ENCODE measurements at regions not wholly inside any gene's neighbourhood (a gene's known extent, or its start where the extent isn't known, plus 50 kb on each side); places are given as distances from the start of the nearest gene placed in this dataset.

DNA sequence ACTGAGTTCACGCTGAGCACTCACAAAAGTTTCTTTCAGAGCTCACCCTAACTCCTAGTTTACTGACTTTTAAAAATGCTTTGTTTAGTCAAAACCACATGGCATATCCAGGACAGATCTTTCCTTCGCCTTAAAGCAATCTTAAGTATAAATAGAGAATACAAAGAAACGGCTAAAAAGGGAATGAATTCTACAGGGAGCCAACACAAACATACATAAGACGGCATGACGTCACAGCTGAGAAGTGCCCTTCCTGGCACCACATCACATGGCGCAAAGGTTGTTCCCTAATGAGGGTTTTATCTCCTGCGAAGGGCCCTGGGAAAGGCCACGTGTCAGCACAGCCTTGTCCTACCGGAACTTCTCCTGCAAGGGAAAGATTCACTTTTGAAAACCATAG is 141.3 kb downstream of the IRX1 start:
- DNase-seq = no peak

DNA sequence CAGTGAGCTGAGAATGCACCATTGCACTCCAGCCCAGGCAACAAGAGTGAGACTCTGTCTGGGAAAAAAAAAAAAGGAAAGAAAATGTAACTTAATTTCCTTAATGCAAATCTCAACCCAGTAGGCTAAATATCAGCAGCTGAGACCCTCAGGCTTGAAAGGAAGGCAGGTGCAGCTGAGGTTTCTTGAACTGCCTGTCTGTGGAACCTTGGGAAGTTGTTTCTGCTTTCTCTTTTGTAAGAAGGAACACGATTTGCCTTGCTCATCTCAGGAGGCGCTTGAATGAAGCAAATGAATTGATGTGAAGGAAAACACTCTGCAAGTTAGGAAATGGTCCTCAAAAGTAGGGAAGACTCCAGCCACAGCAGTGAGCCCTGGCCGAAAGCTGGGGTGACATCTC is 143.3 kb downstream of the IRX1 start:
- no peak for DNase-seq

DNA sequence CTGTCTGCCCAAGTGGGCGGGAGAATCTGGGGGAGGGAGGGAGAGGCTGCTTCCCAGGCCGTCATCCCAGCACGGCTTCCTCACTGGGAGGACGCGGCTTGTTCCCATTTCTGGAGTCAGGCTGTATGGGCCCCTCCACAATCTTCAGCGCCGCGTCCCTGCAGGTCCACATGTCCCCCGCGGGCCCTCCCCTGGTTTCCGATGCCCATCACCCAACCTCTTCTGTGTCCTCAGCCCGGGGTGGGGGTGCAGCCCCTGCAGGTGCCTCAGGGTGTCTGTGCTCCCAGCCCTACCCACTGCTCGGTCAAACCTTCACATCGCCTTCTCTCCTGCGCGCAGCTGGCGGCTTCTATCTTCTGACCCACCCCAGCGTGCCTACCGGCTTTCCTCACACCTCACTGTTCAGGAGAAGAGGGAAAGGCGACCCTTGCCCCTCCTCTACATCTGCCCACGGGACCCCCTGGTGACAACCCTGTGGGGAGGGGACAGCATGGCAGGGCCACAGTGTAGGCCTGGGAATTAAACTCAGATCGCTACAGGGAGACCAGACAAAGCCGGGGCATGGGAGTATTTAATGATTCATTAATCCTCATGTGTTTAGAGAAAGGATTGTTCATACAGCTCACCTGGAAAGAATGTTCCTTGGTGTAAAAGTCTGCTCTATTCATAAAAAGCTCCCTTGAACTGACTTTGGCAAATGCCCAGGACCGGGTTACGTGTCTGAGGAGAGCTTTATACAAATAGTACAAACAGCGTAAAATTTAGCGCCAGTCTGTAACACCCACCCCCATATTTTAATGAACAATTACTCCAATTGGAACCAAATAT is 145.1 kb downstream of the IRX1 start:
- DNase-seq = no peak

DNA sequence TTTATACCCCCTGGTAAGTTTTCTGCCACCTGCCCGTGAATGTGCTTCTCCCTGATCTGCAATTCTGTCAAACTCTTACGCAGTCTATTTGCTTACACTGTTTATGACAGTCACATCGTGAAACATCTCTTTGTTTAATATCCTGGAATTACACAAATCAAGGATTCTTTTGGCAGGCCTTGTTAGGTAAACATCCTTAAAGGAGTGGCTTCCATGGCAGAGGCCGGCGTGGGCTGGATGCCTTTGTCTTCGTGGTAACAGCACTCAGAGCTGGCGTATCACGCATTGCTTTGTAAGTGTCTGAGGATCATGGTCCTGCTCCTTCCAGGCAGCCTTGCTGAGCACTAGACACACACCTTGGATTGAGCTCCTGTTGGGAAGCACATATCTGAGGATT is 145.7 kb downstream of the IRX1 start:
- DNase-seq = no peak

DNA sequence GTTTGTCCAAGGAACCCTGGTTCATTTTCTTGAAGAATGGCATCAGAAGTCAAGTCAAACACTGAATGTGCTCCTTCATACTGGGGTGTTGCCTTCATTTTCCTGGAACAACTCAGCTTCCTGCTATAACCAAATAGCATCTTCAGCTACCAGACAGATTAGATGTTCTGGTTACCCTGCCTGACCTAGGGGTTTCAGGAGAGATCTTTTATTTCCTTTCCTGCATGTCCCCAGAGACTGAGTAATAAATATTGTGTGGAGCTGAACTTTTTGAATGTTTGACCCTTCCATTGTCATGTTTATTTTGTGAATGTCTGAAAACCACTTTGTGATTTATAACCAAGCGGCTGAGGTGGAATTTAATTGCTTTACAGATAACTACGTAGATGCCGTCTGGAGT is 147.1 kb downstream of the IRX1 start:
- DNase-seq = no peak

DNA sequence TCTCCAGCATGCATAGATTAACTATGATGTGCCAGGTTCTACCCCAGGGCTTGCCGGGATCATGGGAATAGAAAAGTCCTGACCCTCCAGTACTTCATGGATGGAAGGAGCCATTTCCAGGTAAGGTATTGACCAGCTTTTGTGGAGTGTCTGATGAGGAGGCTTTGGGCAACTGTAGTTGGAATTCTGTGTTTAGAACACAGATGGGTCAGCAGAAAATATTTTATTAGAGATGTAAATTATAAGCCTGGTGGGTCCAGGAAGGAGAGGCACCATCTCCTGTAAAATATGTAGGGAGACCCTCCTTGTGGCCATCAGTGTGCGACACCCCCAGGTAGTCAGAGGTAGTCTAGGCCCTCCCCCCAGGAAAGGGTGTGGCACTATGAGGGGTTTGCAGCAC is 156.2 kb downstream of the IRX1 start:
- DNase-seq = no peak

DNA sequence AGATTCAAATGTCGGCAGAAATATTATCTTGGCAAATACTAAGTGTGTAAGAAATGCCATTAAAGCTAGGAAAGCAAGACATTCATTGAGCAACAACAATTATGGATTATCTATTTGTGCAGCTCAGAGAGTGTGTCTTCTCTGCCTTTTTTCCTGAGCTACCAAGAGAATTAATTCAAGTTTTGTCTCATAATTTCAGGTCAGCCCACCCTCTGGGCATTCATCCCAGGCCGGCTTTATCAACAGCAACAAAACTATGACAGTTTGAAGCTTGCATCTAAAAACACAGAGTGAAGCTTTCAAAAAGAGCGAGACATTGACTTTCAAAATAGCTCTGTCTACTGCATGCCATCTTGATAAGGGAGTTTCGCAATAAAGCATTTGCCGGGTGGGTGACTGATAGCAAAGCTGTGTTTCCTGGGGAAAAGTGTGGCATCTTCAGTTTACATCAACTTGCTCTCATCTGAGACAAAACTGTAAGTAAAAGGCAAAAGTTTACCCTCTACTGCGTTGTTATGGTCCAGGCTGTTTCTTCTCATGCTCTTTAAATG is 182.4 kb downstream of the IRX1 start:
- DNase-seq = no peak

DNA sequence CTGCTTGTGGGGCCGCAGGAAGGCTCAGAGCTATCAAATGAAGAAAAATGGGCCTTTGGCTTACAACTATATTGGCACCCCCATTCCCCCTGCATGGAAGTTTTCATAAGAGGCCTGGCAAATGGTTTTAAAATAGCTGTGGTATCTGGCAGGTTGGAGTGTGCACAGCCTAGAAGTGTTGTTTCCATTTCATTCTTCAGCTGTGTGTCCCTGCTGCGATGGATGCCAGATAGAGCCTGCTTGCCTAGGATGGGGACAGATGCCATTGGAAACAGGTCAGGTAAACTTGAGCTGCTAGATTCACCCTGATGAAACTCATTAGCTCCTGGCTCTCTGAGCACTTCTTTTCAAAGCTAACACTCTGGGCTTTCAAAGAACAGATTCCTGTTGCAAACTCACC is 183.3 kb downstream of the IRX1 start:
- DNase-seq = no peak

DNA sequence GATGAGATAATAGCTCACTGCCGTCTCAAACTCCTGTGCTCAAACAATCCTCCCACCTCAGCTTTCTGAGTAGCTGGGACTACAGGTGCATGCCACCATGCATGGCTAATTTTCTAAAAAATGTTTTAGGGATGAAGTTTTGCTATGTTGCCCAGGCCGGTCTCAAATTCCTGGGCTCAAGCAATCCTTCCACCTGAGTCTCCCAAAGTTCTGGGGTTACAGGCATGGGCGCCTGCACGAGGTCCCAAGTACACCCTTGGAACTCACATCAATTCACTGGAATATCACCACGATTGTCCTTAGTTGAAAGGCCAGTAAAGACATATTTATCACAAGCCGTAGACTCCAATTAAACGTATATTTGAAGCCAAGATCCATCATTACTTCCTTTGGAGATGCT is 184.6 kb downstream of the IRX1 start:
- no peak for DNase-seq

DNA sequence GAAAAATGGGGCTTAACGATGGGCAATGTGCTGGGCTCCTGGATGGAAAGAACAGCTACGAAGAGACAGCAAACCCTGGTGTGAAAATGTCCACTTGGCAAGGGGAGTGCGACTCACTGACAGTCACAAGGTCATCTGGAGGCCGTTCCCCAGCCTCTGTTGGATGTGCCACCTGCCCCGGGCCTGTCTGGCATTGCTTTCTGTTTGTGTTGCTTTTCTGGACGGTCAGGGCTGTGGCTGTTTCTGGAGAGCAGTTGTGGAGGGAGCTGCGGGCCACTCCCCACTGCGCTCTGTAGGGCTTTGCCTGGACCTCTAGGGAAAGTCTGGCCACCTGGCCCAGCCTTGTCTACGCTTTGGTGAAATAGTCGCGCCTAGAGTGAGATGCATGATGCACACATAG is 185.3 kb downstream of the IRX1 start:
- DNase-seq = no peak

DNA sequence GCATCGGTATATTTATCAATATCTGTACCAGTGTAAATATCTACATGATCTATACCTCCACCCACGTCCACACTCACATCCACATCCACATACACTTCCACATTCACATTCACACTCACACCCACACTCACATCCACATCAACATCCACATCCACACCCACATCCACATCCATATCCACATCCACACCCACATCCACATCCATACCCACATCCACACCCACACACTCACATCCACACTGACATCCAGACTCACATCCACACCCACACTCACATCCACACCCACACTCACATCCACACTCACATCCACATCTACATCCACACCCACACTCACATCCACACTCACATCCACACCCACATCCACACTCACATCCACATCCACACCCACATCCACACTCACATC is 189.2 kb downstream of the IRX1 start:
- DNase-seq = no peak

DNA sequence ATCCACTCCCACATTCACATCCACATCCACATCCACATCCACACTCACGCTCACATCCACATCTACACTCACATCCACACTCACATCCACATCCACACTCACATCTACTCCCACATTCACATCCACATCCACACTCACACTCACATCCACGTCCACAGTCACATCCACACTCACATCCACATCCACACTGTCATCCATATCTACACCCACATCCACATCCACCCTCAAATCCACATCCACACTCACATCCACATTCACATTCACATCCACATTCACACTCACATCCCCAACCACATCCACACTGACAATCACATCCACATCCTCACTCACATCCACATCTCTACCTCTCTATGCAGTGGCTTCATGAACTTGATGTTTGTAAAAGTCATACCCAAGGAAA is 190.5 kb downstream of the IRX1 start:
- no peak for DNase-seq

DNA sequence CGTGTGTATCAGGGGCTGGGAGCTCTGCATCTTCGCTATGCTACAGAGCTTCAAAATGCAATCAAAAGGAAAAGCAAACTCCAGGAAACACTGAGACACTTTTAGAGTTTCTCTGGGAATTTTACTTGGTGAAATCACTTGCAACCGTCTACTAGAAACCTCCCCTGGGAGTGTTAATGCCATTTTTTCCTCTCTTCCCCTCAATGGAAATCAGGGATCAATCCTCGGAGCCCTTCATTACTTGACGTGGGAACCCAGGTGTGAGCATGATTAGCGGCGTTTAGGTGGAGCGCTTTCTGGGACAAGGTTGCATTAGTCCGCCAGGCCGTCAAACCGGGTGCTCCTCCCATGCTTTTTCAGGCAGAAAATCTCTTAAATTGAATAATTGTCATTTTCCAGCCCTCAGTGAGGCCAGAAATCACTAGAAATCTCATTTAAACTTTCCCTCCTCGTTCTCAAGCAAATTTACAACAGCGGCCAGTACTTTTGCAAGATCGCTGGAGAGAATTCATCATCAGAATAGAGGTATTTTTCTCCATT is 191.3 kb downstream of the IRX1 start:
- DNase-seq = peak; percentile 64

DNA sequence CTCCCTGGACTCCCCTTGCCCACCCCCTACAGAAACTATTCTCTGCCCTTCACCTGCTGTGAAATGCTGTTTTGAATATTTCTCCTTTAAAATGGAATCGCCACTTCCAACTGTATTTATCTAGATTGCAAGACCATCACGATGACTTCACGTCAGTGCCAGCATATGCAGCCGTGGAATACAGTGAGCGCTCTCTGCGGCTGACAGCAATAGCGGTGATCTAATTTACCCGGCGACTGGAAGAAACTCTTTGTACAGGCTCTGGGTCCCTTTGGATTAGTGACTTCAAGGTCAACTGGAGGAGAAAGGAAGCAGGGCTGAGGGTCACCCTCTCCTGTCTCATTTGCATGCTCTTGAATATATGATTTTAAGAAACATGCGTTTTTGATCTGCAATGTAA is 192.0 kb downstream of the IRX1 start:
- peak; percentile 80 for DNase-seq

DNA sequence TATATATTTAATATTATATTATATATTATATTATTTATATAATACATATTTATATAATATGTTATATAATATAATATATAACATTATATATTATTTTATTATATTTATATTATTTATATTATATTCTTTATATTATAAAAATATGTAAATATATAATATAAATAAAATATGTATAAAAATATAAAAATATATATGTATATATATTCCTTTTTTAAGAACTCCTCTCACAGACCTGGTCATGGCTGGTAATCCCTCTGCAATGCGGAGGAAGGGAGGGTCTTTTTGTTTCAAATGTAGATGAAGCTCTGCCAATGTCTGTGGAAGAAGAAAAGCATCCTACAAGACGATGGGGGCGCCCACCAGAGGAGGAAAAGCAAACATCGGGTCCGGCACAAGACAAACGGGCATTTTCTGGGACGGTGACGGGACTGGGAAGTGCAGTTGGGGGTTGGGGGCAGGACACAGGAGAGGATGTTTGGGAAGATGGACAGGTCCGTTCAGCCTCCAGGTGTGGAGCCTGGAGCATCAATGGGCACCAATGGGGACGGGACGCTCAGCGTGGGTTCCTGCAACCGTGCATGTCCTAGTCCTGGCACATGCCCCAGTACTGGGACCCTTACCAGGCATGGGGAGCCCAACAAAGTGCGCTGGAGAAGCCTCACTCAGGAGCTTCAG is 194.0 kb downstream of the IRX1 start:
- DNase-seq = no peak

DNA sequence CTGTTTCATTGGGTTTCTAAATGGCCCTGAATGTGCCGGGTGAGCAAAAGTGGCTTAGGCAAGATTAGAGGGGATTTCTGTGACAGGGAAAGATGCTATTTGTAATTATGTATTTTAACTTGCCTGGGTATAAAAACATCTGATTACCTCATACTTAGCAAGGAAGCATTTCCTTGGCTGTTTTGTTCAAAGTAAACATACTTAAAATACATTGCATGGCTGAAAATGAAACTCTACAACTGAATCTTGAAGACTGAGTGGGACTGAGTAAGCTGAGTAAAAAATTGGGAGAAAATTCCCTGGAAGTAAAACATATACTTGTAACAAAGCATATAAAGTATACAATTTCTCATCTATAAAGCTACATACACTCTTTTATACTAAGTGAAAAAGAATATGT is 197.5 kb downstream of the IRX1 start:
- no peak for DNase-seq

DNA sequence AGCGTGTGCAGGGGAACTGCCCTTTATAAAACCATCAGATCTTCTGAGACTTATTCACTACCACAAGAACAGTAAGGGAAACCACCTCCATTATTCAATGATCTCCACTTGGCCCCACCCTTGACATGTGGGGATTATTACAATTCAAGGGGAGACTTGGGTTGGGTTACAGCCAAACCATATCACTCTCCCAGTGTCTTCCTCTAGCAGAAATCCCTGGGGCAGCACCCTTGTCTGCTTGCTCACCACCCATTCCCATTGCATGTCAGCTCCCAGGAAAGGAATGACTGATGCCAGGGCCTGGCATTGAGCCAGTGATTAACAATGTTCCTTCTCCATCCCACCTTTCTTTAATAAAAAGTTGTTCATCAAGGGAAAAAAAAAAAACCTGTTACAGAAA is 199.0 kb downstream of the IRX1 start:
- DNase-seq = no peak

DNA sequence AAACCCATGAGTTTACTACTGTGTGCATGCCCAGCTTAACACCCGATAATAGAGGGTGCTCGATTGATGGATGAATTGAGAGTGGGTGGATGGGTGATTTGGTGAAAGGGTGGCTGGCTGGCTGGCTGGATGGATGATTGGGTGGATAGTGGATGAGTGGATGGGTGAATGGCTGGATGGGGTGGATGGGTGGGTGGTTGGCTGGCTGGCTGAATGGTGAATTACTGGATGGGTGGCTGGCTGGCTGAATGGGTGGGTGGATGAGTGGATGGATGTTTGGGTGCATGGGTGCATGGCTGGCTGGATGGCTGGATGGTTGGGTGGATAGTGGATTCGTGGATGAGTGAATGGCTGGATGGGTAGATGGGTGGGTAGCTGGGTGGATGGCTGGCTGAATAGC is 201.1 kb downstream of the IRX1 start:
- DNase-seq = no peak

DNA sequence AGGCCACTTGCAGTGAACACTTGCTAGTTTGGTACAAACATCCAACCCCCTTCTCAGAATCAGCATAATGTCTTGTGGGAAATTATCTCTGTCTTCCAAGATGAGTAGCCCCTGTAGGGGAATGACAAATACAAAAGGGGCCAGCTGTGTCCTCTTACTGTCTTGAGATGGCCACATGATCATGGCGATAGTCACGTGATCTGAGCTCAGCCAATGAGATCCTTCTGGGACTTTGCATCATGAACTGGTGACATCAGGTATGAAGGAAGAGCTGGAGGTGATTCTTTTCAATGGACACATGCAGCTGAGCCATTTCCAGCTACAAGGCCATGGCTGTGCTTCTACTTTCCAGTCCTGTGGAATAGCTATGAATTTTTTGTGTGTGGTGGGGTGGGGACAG is 206.3 kb downstream of the IRX1 start:
- DNase-seq = no peak

DNA sequence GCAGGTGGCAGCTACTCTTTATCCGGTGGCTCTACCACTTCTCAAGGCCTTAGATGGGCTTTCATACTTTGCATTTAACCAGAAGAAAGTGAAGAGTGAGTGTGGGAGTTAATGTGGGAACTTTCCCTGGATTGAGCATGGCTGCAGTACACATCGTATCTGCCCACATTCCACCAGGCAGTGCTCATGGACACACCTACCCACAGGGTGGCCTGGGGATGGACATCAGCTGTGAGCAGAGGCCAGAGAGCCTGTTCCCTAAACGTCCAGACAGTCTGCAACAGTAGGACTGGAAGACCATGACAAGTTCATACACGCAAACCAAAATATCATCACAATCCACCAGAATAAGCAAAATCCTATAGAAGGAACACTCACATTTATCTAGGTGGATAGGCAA is 213.8 kb downstream of the IRX1 start:
- no peak for DNase-seq

DNA sequence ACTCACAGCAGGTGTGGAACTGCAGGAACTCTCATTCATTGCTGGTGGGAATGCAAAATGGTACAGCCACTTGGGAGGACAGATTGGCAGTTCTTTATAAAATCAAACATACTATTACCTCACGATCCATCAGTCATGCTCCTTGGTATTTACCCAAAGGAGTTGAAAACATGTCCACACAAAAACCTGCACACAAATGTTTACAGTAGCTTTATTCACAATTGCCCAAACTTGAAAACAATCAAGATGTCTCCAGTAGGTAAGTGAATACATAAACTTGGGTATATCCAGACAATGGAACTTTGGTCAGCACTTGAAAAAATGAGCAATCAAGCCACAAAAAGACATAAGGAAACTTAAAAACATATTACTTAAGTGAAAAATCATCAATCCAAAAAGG is 215.5 kb downstream of the IRX1 start:
- no peak for DNase-seq

DNA sequence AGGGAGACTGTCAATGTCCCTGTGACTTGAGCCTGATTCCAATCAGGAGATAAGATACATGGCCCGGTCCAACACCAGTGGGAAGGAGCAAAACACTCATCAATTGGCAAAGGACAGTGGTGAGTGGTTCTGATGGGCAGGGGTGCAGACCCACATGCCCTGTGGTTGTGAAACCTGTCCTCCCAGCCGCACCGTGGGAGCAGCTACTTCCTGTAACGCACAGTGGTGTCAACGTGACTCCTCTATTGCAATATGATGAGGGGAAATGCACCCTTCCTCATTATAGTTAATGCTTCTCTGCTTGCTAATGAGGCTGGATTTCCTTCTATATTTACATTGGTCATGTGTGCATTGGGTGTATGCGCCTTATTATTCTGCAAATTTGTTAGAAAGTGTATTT is 223.0 kb downstream of the IRX1 start:
- no peak for DNase-seq

DNA sequence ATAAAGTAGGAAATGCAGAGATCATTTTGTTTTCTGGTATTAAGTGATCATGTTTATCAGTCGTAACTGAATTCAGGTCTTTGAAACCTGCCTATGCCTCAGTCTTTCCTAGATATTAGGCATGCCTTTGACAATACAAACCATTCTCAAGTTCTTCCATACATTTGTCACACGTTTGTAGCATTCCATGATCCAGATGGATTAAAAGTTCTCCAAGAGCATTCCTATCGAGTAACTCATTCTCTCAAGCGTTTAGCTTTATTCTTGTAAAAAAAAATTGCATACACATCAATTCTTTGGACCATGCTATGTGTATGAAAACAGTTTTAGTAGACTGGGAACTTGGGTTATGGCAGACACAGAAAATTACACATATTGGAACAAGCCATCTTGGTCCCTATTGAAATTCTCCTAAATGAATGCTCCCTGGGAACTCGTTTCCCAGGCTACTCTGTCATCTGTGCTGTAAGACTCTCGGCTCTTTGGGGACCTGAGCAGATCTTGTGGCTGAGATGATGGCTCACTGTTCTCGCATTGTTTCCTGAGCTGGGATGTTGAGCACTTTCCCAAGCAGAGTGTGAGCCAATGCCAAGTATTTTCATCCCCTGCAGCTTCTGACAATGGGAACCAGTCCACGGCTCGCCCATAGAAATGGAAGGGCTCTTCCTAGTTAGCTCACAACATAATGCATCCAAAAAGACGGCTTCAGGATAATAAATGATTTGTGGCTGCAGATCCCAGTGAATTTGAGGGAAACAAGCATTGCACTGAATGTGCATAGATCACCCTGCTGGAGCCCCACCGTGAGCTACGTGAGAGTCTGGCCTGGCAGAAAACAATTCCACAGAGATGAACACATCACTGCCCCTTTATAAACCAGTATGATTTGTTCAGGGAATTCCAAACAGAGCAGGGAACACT is 230.2 kb downstream of the IRX1 start:
- peak; percentile 45 for DNase-seq

All from eye (tissue), 1 donor.